ENCODE measurements at regions not wholly inside any gene's neighbourhood (a gene's known extent, or its start where the extent isn't known, plus 50 kb on each side); places are given as distances from the start of the nearest gene placed in this dataset.

GRCh38 chr9:129317179-129318011 is 139.3 kb upstream of the IER5L start:
- DNase-seq (ENCODE audit: low spot score), result no peak

- DNase-seq (ENCODE audit: low spot score), result no peak
These were observed 138.4 kb upstream of the IER5L start for GRCh38 chr9:129316281-129317030.

GRCh38 chr9:129313331-129313955 is 135.4 kb upstream of the IER5L start:
- DNase-seq (ENCODE audit: low spot score), result no peak

GRCh38 chr9:129312251-129313122 is 134.4 kb upstream of the IER5L start:
- DNase-seq (ENCODE audit: low spot score), result no peak

GRCh38 chr9:129311643-129312042 is 133.6 kb upstream of the IER5L start:
- no peak for DNase-seq (ENCODE audit: low spot score)

DNA sequence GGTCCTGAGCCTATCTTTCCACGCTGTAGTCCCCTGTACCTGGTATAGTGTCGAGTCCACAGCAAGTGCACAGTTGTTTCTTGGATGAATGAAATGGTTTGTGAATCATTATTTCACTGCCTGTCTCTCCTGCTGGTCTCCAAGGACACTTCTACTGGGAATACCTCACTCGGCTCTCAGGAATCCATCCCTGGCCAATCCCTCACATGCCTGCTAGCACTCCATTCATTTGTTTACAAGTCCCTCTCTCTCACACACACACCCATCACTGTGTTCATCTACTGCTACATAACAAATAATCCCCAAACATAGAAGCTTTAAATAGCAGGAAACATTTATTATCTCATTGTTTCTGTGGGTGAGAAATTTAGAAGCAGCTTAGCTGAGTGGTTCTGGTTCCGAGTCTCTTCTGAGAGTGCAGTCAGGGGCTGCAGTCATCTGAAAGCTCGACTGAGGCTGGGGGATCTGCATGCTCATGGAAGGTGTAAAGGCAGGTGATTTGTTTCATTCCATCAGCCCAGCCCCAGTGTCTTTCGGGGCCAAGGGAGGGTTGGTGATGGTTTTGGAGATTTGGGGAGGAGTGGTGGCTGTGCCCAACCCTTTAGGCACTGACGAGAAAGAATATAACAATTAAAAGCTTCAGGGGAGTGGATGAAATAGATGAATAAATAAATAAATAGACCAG is 132.7 kb upstream of the IER5L start:
- no peak for DNase-seq (ENCODE audit: low spot score)

GRCh38 chr9:129309906-129310305 is 131.8 kb upstream of the IER5L start:
- DNase-seq (ENCODE audit: low spot score), result no peak

- peak; percentile 19 for DNase-seq (ENCODE audit: low spot score)
These were observed 131.0 kb upstream of the IER5L start for GRCh38 chr9:129309041-129309430.

- peak; percentile 27 for DNase-seq (ENCODE audit: low spot score)
These were observed 129.3 kb upstream of the IER5L start for GRCh38 chr9:129307227-129307970.

DNA sequence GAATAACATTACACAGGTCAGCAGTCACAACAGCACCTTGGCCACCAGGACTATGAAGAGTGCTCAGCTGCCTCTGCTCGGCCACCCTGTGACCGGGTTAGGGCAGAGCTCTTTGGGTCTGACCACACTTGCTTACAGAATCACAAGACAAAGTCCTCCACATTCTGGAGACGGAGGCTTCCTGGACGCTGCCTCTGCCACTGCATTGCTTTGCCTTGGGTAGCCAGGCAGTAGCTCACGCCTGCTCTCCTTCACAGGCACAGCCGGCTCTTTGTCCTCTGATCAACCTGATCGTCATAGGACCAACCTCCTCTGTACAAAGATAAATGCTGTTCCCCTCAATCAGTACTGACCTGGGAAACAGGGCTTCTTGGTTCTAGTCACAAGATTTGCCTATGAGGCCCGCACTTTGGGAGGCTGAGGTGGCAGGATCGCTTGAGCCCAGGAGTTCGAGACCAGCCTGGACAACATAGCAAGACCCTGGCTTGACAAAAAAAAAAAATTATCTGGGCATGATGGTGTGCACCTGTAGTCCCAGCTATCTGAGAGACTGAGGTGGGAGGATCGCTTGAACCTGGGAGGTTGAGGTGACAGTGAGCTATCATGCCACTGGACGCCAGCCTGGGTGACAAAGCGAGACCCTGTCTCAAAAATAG is 128.4 kb upstream of the IER5L start:
- no peak for DNase-seq (ENCODE audit: low spot score)

DNA sequence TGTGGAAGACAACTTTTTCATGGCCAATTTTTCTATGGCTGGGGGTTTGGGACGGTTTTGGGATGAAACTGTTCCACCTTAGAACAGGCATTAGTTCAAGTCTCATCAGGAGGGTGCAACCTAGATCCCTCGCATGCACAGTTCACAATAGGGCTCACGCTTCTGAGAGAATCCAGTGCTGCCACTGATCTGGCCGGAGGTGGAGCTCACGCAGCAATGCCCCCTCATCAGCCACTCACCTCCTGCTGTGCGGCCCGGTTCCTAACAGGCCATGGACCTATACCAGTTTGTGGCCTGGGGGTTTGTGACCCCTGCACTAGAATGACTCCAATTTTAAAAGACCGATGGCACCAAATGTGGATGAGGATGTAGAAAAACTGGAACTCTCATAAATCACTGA is 127.2 kb upstream of the IER5L start:
- DNase-seq (ENCODE audit: low spot score), result peak; percentile 39

GRCh38 chr9:129301941-129302340 is 123.9 kb upstream of the IER5L start:
- DNase-seq (ENCODE audit: low spot score), result no peak

DNA sequence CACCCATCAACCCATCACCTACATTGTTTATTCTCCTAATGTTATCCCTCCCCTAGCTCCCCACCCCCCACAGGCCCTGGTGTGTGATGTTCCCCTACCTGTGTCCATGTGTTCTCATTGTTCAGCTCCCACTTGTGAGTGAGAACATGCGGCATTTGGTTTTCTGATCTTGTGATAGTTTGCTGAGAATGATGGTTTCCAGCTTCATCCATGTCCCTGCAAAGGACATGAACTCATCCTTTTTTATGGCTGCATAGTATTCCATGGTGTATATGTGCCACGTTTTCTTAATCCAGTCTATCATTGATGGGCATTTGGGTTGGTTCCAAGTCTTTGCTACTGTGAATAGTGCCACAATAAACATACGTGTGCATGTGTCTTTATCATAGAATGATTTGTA is 118.1 kb upstream of the IER5L start:
- peak; percentile 8 for DNase-seq (ENCODE audit: low spot score)

- DNase-seq (ENCODE audit: low spot score), result no peak
These were observed 113.0 kb upstream of the IER5L start for GRCh38 chr9:129291041-129291501.

DNA sequence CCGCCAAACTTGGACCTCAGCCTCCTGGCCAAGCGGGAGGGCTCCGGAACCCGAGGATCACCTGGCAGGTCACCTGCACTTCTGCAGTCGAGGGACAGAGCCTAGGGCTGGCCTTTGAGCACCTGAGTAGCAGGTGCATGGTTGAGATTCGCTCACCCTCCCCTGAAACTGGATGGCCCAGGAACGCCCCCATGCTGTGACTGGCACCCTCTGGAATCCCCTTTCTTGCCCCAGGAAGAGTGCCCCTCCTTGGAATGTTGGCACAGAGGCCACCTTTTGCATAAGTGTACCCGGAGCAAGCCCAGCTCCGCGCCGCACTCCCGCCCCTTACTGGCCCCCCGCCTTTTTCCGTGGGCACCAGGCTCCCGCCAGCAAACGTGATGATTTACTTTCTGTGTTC is 112.5 kb upstream of the IER5L start:
- DNase-seq (ENCODE audit: low spot score), result no peak

DNA sequence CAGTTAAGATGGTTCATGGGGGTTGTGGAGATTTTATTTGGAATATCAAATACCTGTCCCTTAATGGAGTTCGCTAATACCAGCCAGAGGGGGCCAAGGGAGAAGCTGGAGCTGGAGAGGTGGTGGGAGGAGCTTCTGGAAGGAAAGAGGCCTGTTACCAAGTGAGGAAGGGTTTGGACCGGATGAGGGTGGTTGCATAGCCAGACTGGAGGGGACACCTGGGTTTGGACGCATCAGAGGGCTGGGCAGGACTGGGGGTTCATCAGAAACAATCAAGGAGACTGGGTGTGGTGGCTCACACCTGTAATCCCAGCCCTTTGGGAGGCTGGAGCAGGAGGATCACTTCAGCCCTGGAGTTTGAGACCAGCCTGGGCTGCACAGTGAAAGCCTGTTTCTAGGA is 111.8 kb upstream of the IER5L start:
- peak; percentile 36 for DNase-seq (ENCODE audit: low spot score)

GRCh38 chr9:129289131-129289731 is 111.2 kb upstream of the IER5L start:
- peak; percentile 37 for DNase-seq (ENCODE audit: low spot score)

DNA sequence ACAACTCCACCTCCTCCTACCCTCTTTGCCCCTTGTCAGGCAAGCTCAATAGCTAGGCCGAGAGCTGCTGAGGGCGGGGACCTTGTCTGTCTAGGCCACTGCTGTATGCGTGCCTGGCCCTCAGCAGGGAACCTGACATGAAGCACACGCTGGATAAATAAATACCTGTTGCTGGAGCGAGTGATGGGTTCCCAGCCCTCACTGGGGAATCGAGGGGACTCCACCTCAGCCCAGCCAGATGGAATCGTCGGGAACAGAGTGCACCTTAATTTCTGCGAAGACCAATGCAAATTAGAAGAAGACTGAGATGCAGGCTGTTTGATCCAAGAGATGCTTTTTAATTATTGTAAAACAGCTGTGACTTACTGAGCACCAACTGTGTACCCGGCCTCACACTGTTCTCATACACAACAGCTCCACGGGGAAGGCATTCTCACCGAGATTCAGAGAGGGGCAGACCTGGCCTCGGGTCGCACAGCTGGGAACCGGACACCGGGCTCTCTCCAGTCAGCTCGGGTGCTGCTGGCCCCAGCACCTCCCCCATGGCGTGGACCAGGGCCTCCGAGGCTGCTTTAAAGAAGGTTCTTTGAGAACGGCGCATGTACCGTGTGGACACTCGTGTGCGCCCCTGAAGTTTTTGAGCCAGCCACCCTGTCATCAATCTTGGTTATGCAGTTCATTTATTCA is 109.7 kb upstream of the IER5L start:
- peak; percentile 34 for DNase-seq (ENCODE audit: low spot score)
